ENCODE measurements at regions not wholly inside any gene's neighbourhood (a gene's known extent, or its start where the extent isn't known, plus 50 kb on each side); places are given as distances from the start of the nearest gene placed in this dataset.

GRCh38 chr7:122198581-122198980, 54.5 kb upstream of the AASS start:
- Histone ChIP-seq H3K4me2 (no peak overlapping the region), H3K4me3 (no peak overlapping the region), H3K4me1 (ENCODE audit: insufficient read depth) (peaks cover 29% of the 10 kb centered on the region), H3F3A (replicated peaks; ENCODE audit: low read depth) (no peaks in the 10 kb centered on the region), H3K9me2 (ENCODE audit: insufficient read depth) (peaks cover 4% of the 10 kb centered on the region; the same call in 1 of the 2 replicates), H2AFZ (no peak overlapping the region), H3K79me2 (replicated peaks; ENCODE audit: insufficient read depth) (no peaks in the 10 kb centered on the region), H3K27ac (ENCODE audit: low read depth) (no peak overlapping the region), H3K27me3 (ENCODE audit: insufficient read depth) (no peaks in the 10 kb centered on the region), H4K20me1 (replicated peaks; ENCODE audit: insufficient read depth) (no peaks in the 10 kb centered on the region), H3K36me3 (ENCODE audit: insufficient read depth) (no peaks in the 10 kb centered on the region)
- Mint-ChIP-seq H3K4me3 (no peak overlapping the region), H3K36me3 (ENCODE audit: low read depth) (peaks cover 12% of the 10 kb centered on the region), H3K4me1 (peaks cover 33% of the 10 kb centered on the region), H3K9me3 (peaks cover 9% of the 10 kb centered on the region; the same call in 2 of the 3 replicates), H3K27me3 (ENCODE audit: insufficient read depth, low read depth, poor library complexity) (no peaks in the 10 kb centered on the region), H3K27ac (no peak overlapping the region)
- DNase-seq (ENCODE audit: low spot score) (no peak), ATAC-seq (peak; percentile 44)
- no peak for TF ChIP-seq ZNF331 (CRISPR knock-in tag; IDR thresholded peaks at IDR 0.05; ENCODE audit: low read depth)

Measured in GM23338 (cell line).